Ovary (tissue), 7 donors: ENCODE measurements at regions not wholly inside any gene's neighbourhood (a gene's known extent, or its start where the extent isn't known, plus 50 kb on each side); places are given as distances from the start of the nearest gene placed in this dataset.
"Not testable (repeated sequence)": the region's sequence is repeated elsewhere in the genome, so short reads cannot be mapped to it uniquely, and the experiment has no call there.

ENCODE experiments used
- DNase-seq, 5 donors: peaks; one replicate each; pipeline ENCODE4 v3.0.0-alpha.2; 2019 to 2020
- H3K27ac ChIP-seq, 2 donors: fragments of 200-600 bp; one replicate each; pipeline versions ENCODE4 v1.5.1 to v1.8.0; 2019 to 2022
- H3K27me3 ChIP-seq: fragments of 200-600 bp; one replicate; pipeline ENCODE4 v1.8.0; 2022
- H3K36me3 ChIP-seq: fragments of 200-600 bp; sonication (generic); one replicate; pipeline ENCODE4 v1.5.1; 2019
- H3K4me1 ChIP-seq: one replicate; pipeline ENCODE4 v1.8.1; 2013; ENCODE audit warnings: mild to moderate bottlenecking, moderate library complexity; ENCODE audit not compliant: insufficient read depth
- H3K4me3 ChIP-seq: fragments of 200-600 bp; sonication (generic); one replicate; pipeline ENCODE4 v1.5.1; 2017
- H3K9me3 ChIP-seq, 2 donors: fragments of 200-600 bp in 1 of 2; sonication (generic) in 1 of 2; one replicate each; pipeline versions ENCODE4 v1.5.1 to v1.8.1; 2013 to 2019; ENCODE audit warnings: mild to moderate bottlenecking in 1 of 2, moderate library complexity in 1 of 2
- EP300 ChIP-seq: sonication (generic); formaldehyde crosslinking; IDR thresholded peaks from one replicate; pipeline ENCODE4 v1.6.1; 2017; ENCODE audit warnings: antibody characterized with exemption
- POLR2A ChIP-seq: fragments of 450-650 bp; IDR thresholded peaks from one replicate; pipeline ENCODE4 v1.6.1; 2017; ENCODE audit warnings: antibody characterized with exemption, mild to moderate bottlenecking, moderate library complexity
- WGBS, 3 donors: extraction: QIAGEN DNeasy Blood & Tissue Kit in 1 of 3; methylation state at CpG; one replicate each; pipeline versions ENCODE4 v1.1.5 to v1.1.7; 2013 to 2017; 5-methylcytosine and 5-hydroxymethylcytosine counted together
- intact Hi-C, 4 donors: fragments of 100-400 bp; cut with DNase I; formaldehyde crosslinking; loops; one replicate each; pipeline versions ENCODE4 v1.11.0 to v1.15.1; 2022 to 2023
- TF ChIP-seq, protein P1 (sequence below), 3 donors: fragments of 450-650 bp in 2 of 3; fragments of 200-600 bp in 1 of 3; IDR thresholded peaks; one replicate each; pipeline versions ENCODE4 v1.5.1 to v1.8.0; 2016 to 2022; ENCODE audit warnings: antibody characterized with exemption in 3 of 3, mild to moderate bottlenecking in 1 of 3
- donor health status: DM: no; HTN: no; CAD: no; lungs with moderate emphysema.
- donor health status: DM: no; HTN: no; CAD: no.
- donor health status: Bipolar disorder and iron deficiency.
- donor health status: DM: no; HTN: no; CAD: no.
- donor health status: DM: yes; HTN: yes; CAD: no.

DNA sequence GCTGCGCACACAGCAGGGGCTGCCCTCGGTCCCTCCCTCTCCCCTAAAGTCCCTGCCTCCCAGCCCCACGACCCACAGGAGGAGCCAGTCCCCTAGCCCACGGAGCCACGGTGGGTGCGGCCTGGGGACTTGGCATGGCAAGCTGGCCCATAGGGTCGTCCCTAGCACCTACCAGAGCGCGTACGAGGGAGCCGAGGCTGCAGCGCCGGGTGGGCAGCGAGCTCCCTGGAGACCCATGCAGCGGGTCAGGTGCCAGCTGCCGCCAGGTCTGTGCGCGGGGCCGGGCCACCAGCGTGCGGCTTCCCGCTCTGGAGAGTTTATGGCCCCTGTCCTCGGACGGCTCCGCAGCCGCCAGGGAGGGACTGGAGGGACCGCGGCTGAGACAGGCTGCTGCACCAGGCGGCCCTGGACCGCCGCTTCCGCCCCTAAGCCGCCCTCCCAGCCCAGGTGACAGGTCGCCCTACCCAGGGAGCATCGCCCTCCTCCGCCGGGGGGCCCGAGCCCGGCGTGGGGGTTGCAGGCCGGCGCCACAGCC is 273.6 kb downstream of the CCDC74A start:
- Histone ChIP-seq H3K27ac (no peak overlapping the region), H3K4me1 (peaks cover 2% of the 10 kb centered on the region), H3K4me3 (no peak overlapping the region), H3K36me3 (no peaks in the 10 kb centered on the region), H3K27me3 (no peaks in the 10 kb centered on the region), H3K9me3 (no peaks in the 10 kb centered on the region)
- TF ChIP-seq EP300, result no peak
- TF ChIP-seq POLR2A, result no peak
- TF ChIP-seq, protein P1, sequence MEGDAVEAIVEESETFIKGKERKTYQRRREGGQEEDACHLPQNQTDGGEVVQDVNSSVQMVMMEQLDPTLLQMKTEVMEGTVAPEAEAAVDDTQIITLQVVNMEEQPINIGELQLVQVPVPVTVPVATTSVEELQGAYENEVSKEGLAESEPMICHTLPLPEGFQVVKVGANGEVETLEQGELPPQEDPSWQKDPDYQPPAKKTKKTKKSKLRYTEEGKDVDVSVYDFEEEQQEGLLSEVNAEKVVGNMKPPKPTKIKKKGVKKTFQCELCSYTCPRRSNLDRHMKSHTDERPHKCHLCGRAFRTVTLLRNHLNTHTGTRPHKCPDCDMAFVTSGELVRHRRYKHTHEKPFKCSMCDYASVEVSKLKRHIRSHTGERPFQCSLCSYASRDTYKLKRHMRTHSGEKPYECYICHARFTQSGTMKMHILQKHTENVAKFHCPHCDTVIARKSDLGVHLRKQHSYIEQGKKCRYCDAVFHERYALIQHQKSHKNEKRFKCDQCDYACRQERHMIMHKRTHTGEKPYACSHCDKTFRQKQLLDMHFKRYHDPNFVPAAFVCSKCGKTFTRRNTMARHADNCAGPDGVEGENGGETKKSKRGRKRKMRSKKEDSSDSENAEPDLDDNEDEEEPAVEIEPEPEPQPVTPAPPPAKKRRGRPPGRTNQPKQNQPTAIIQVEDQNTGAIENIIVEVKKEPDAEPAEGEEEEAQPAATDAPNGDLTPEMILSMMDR (IDR thresholded peaks at IDR 0.05), result no peak
- intact Hi-C loops, result loop anchor here in 1 of 4 donors (10.0 kb wide), 1 partner anchor 126 kb away; no protein-coding TSS in a partner anchor
- 51 to 75% (median 52%) methylated on average over 33 to 42 of the region's 42 CpGs for WGBS, 3 donors
- DNase-seq, result peak in 2 of 5 donors; percentile 21 to 31

DNA sequence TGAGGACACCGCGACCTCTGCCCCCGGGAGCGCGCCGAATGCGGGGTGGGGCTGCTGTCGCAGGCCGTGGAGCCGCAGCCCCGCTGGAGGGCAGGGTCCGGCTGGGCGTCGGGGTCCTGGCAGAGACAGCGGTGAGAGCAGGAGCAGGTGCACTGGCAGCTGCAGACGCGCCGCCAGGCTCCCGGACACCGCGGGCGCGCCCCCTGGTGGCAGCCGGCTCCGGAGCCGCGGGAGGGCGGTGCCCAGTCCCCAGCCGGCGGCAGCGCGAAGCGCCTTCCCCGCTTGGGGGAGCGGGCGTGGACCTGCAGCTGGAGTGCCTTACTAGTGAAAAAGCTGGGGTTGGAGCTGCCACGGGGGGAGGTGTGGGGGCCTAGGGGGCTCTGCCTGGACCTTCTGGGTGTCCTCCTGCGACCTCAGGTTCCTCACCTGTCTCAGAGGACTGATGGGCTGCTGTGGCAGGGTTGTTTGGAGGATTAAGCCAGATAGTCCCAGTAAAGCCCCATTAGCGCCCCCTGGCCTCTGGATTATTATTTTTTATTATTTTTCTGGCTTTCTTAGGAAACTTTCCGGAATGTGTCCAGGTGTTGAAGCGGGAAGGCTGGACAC is 274.2 kb downstream of the CCDC74A start:
- intact Hi-C loops, result loop anchor here in 1 of 4 donors (10.0 kb wide), 1 partner anchor 127 kb away; no protein-coding TSS in a partner anchor
- 1 to 2% (median 1%) methylated on average over 32 to 41 of the region's 41 CpGs for WGBS, 3 donors
- peak; percentile 56 to 85 (median 65) for DNase-seq

DNA sequence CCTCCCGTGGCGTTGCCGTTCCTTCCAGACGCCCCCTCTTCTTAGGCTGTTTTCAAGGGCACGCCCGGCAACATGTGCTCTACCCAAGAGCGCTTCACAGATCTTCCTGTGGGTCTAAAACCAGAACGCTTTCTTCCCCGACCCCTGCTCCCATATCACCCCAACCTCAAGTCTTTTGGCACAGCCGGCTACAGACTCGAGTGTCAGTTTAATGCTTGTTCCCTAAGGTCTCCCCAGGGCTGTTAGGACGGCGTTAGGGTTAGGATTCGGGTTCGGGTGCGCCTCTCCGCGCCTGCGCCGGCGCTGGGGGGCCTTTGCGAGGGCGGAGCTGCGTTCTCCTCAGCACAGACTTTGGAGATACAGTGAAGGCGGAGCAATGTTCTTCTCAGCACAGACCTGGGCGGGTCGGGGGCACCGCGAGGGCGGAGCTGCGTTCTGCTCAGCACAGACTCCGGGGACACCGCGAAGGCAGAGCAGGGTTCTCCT is 274.7 kb downstream of the CCDC74A start:
- WGBS, 3 donors, result 6 to 24% (median 14%) methylated on average over 34 of the region's 34 CpGs
- H3K9me3 ChIP-seq, H3K27me3 ChIP-seq, H3K27ac ChIP-seq, H3K4me1 ChIP-seq, H3K36me3 ChIP-seq: not testable (repeated sequence)
- intact Hi-C loops, result loop anchor here in 1 of 4 donors (10.0 kb wide), 1 partner anchor 128 kb away; no protein-coding TSS in a partner anchor
- H3K4me3 ChIP-seq, result peak overlapping the region; percentile 27
- peak in 4 of 5 donors; percentile 18 to 62 (median 42) for DNase-seq

More for the DNA sequence above, 274.2 kb downstream of the CCDC74A start:
- H3K36me3 ChIP-seq, H3K9me3 ChIP-seq, H3K27me3 ChIP-seq, H3K27ac ChIP-seq, H3K4me1 ChIP-seq: not testable (repeated sequence)
- TF ChIP-seq, protein P1 (IDR thresholded peaks at IDR 0.05), result peak; percentile 35 to 73 (median 60)
- H3K4me3 ChIP-seq, result peak overlapping the region; percentile 27

DNA sequence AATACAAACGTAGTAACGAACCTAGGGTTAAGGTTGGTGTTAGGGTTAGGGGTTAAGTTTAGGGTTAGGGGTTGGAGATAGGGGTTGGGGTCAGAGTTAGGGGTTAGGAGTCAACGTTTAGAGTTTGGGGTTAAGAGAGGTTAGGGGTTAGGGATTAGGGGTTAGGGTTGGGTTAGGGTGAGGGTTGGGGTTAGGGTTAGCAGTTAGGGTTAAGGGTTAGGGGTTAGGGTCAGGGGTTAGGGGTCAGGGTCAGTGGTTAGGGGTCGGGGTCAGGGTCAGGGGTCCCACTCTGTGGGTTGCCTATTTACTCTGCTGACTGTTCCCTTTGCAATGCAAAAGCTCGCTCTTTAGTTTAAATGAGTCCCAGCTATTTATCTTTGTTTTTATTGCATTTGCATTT is 275.5 kb downstream of the CCDC74A start:
- H3K4me1 ChIP-seq, result not testable (repeated sequence)
- intact Hi-C loops, result loop anchor here in 1 of 4 donors (10.0 kb wide), 1 partner anchor 128 kb away; no protein-coding TSS in a partner anchor
- 65 to 82% (median 72%) methylated on average over 5 of the region's 5 CpGs for WGBS, 3 donors

DNA sequence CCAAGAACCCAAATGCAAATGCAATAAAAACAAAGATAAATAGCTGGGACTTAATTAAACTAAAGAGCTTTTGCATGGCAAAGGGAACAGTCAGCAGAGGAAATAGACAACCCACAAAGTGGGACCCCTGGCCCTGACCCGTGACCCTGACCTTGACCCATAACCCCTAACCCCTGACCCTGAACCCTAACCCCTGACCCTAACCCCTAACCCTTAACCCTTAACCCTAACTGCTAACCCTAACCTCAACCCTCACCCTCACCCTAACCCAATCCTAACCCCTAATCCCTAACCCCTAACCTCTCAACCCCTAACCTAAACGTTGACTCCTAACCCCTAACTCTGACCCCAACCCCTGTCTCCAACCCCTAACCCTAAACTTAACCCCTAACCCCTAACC is 284.9 kb downstream of the CCDC74A start:
- H3K27me3 ChIP-seq, H3K36me3 ChIP-seq, intact Hi-C loops, H3K4me1 ChIP-seq, H3K27ac ChIP-seq, H3K9me3 ChIP-seq, DNase-seq, H3K4me3 ChIP-seq: not testable (repeated sequence)
- WGBS, 3 donors, result 43 to 54% (median 53%) methylated on average over 2 of the region's 2 CpGs

More for the DNA sequence above, 275.5 kb downstream of the CCDC74A start:
- H3K9me3 ChIP-seq, H3K27me3 ChIP-seq, DNase-seq, H3K4me3 ChIP-seq, H3K27ac ChIP-seq, H3K36me3 ChIP-seq: not testable (repeated sequence)

DNA sequence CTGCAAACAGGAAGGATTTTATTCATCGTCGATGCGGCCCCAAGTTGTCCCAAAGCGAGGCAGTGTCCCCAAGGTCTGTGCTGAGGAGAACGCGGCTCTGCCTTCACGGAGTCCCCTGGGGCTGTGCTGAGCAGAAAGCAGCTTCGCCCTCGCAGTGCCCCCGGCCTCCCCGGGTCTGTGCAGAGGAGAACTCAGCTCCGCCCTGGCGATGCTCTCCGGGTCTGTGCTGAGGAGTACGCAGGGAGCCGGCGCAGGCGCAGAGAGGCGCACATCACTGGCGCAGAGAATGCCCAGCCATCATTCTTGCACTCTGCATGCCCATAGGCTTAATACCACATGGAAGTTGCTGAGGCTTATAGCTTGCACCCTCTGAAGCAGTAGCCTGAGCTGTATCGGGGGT is 285.7 kb downstream of the CCDC74A start:
- H3K4me1 ChIP-seq, H3K27me3 ChIP-seq, intact Hi-C loops, H3K9me3 ChIP-seq, DNase-seq, H3K36me3 ChIP-seq, H3K4me3 ChIP-seq, H3K27ac ChIP-seq: not testable (repeated sequence)
- WGBS, 3 donors, result 96% methylated on average over 21 of the region's 21 CpGs

DNA sequence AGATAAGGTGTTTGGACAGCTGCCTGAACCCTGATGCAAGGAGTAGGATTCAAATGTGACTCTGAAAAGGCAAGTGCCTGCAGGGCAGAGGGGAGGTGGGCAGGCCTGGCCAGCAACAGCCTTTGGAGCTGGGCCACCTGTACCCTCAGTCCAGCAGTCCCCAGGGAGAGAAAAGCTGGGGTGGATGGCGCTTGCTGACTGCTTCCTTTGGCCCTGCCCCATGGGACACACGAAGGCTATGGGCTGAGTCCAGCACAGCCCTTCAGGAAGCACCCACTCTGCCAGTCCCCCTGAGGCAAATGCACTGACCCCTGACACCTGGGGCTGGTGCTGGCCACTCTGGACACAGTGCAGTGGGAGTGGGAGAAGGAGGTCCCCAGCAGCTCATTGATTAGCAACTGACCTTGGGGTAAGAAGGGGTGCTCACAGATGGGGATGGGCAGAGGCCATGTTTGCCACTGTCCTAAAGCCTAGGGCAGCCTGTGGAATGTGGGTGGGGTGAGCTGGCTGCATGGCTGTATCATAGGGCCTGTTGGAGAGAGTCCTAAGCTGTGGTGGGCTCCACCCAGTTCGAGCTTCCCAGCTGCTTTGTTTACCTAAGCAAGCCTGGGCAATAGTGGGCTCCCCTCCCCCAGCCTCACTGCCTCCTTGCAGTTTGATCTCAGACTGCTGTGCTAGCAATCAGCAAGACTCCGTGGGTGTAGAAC is 290.7 kb downstream of the CCDC74A start:
- H3K4me3 ChIP-seq, DNase-seq, H3K27ac ChIP-seq, H3K36me3 ChIP-seq, H3K4me1 ChIP-seq, intact Hi-C loops, H3K27me3 ChIP-seq, H3K9me3 ChIP-seq: not testable (repeated sequence)
- 70 to 76% (median 75%) methylated on average over 3 to 4 of the region's 4 CpGs for WGBS, 3 donors

DNA sequence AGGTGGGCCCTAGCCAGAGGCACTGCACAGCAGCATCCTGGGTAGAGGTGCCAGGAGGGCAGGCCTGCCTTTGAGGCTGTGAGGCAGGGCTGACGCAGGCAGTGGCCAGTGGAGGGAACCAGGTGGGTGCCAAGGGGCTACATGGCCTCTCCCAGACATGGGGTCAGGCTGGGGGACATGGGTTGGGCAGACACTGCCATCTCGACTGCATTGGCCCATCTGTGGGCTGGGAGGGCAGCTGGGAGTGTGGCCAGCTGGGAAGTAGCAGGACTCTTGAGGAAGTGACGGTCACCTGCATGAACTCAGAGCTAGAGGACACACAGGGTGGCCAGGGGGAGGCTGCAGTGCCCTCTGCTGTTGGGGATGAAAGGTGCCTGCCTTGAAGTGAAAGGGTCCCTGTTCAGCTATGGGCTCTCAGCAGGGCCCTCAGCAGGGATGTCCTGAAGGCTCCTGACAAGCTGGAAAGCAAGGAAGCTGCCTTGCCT is 294.6 kb downstream of the CCDC74A start:
- H3K27me3 ChIP-seq, H3K4me3 ChIP-seq, DNase-seq, H3K36me3 ChIP-seq, H3K9me3 ChIP-seq, intact Hi-C loops, H3K27ac ChIP-seq, H3K4me1 ChIP-seq: not testable (repeated sequence)
- WGBS, 3 donors, result 82 to 84% (median 82%) methylated on average over 2 to 3 of the region's 3 CpGs

DNA sequence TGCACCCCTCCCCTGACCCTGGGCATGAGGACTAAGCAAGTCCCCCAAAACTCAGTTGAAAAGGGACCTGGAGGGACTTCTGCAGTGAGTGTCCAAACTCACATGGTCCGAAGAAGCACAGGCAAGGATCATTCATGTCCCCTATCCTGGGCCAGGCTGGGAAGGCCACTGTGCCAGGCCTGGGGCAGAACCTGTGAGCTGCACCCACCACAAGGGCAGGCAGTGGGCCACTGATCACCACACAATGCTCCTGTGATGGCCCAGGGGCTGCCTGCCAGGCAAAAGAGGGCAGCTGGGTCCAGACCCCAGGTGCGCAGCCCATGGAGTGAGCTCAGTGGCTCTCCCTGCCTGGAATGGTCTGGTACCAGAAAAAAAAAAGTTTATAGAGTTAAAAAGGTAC is 295.4 kb downstream of the CCDC74A start:
- H3K27ac ChIP-seq, H3K27me3 ChIP-seq, intact Hi-C loops, H3K4me3 ChIP-seq, DNase-seq, H3K4me1 ChIP-seq, H3K9me3 ChIP-seq, H3K36me3 ChIP-seq: not testable (repeated sequence)
- 89 to 100% (median 92%) methylated on average over 2 of the region's 2 CpGs for WGBS, 3 donors
